ENCODE measurements at regions not wholly inside any gene's neighbourhood (a gene's known extent, or its start where the extent isn't known, plus 50 kb on each side); places are given as distances from the start of the nearest gene placed in this dataset.

- TF ChIP-seq YY1 (IDR thresholded peaks at IDR 0.05; ENCODE audit: borderline replicate concordance in 1 of 3, control insufficient read depth in 1 of 3, extremely low read depth in 1 of 3, insufficient read depth in 3 of 3, insufficient read length in 1 of 3, insufficient replicate concordance in 2 of 3, low read depth in 1 of 3, low read length in 2 of 3) (no peak), NR3C1 (CRISPR knock-in tag; IDR thresholded peaks at IDR 0.05) (no peak), CTCF (IDR thresholded peaks at IDR 0.05 in 2 of 3, conservative IDR thresholded peaks at IDR 0.05 in 1 of 3; ENCODE audit: insufficient read depth in 2 of 3, low read depth in 1 of 3, low read length in 3 of 3) (no peak)
Observed at GRCh38 chrX:25519258-25519657, 503.5 kb upstream of the ARX start.

All from K562 (cell line).